IMR-90 (cell line): ENCODE measurements at regions not wholly inside any gene's neighbourhood (a gene's known extent, or its start where the extent isn't known, plus 50 kb on each side); places are given as distances from the start of the nearest gene placed in this dataset.

Experiments used
- BHLHE40 ChIP-seq: fragments of 150-350 bp; IDR thresholded peaks from 2 replicates; pipeline ENCODE4 v1.6.1; 2016; ENCODE audit warnings: mild to moderate bottlenecking, low read depth, low read length
- CEBPB ChIP-seq: IDR thresholded peaks from 2 replicates; pipeline ENCODE4 v1.6.1; 2012; ENCODE audit warnings: low read depth, low read length, improper control_type of control experiment
- CHD1 ChIP-seq: IDR thresholded peaks from 2 replicates; pipeline ENCODE4 v1.6.1; 2012; ENCODE audit warnings: low read depth, low read length, improper control_type of control experiment
- ELK1 ChIP-seq: fragments of 150-350 bp; IDR thresholded peaks from 2 replicates; pipeline ENCODE4 v1.6.1; 2016; ENCODE audit warnings: low read depth, mild to moderate bottlenecking, low read length, moderate library complexity, borderline replicate concordance
- MXI1 ChIP-seq: IDR thresholded peaks from 2 replicates; pipeline ENCODE4 v1.6.1; 2012; ENCODE audit warnings: low read depth, mild to moderate bottlenecking, low read length, moderate library complexity, borderline replicate concordance
- POLR2A ChIP-seq: IDR thresholded peaks from 2 replicates; pipeline ENCODE4 v1.6.1; 2012; ENCODE audit warnings: mild to moderate bottlenecking, low read depth, low read length
- RAD21 ChIP-seq: IDR thresholded peaks from 2 replicates; pipeline ENCODE4 v1.6.1; 2012; ENCODE audit warnings: low read length, improper control_type of control experiment
- RFX5 ChIP-seq: IDR thresholded peaks from 2 replicates; pipeline ENCODE4 v1.8.0; 2012; ENCODE audit warnings: low read depth, mild to moderate bottlenecking, low read length, moderate library complexity
- SMC3 ChIP-seq: fragments of 150-350 bp; IDR thresholded peaks from 2 replicates; pipeline ENCODE4 v1.6.1; 2016; ENCODE audit warnings: low read depth, mild to moderate bottlenecking, antibody characterized with exemption, low read length, moderate library complexity
- TF ChIP-seq, protein P1 (sequence below): conservative IDR thresholded peaks from 2 replicates; pipeline ENCODE4 v1.5.1; 2012; ENCODE audit warnings: mild to moderate bottlenecking, low read depth, low read length, improper control_type of control experiment
- TF ChIP-seq, protein P2 (sequence below): fragments of 150-350 bp; IDR thresholded peaks from 2 replicates; pipeline ENCODE4 v1.6.1; 2017; ENCODE audit warnings: mild to moderate bottlenecking, antibody characterized with exemption, low read length, low read depth

DNA sequence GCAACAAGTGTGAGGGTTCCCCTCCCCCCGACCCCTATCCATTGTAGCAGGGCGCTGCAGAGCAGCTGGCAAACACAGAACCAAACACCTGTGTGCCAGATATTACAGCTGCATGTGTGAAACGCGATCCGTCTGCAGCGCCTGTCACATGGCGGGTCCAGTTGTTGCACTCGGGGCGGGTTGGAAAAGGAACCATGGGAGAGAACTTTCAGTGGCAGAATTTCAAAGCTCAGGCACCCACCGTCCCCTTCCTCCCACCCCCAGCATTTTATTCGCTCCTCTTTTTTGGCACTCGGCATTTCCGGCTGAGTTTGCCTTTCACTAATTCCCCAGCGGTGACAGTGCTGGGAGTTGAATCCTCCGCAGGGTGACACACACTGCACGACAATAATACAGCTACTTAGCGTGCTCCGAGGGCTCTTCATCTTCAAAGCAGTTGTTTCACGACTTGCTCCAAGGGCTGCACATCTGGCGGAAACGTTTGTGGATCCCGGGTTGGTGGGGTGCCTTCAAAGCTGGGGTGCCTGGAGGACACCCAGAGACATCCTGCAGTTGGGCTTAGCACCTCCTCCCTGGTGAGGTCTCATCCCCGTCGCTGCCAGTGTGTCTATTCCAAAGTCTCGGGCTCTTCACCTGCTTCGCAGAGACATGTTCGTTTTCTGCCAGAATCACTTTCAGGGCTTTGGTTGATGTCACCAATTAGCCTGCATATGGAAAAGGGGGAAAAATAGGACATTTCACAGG, 180.7 kb downstream of the ZBTB18 start:
- TF ChIP-seq, protein P1, sequence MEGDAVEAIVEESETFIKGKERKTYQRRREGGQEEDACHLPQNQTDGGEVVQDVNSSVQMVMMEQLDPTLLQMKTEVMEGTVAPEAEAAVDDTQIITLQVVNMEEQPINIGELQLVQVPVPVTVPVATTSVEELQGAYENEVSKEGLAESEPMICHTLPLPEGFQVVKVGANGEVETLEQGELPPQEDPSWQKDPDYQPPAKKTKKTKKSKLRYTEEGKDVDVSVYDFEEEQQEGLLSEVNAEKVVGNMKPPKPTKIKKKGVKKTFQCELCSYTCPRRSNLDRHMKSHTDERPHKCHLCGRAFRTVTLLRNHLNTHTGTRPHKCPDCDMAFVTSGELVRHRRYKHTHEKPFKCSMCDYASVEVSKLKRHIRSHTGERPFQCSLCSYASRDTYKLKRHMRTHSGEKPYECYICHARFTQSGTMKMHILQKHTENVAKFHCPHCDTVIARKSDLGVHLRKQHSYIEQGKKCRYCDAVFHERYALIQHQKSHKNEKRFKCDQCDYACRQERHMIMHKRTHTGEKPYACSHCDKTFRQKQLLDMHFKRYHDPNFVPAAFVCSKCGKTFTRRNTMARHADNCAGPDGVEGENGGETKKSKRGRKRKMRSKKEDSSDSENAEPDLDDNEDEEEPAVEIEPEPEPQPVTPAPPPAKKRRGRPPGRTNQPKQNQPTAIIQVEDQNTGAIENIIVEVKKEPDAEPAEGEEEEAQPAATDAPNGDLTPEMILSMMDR, result no peak
- TF ChIP-seq RFX5, result no peak
- TF ChIP-seq ELK1, result no peak
- TF ChIP-seq POLR2A, result no peak
- no peak for TF ChIP-seq SMC3
- no peak for TF ChIP-seq CHD1
- no peak for TF ChIP-seq MXI1
- TF ChIP-seq BHLHE40, result no peak
- TF ChIP-seq, protein P2, sequence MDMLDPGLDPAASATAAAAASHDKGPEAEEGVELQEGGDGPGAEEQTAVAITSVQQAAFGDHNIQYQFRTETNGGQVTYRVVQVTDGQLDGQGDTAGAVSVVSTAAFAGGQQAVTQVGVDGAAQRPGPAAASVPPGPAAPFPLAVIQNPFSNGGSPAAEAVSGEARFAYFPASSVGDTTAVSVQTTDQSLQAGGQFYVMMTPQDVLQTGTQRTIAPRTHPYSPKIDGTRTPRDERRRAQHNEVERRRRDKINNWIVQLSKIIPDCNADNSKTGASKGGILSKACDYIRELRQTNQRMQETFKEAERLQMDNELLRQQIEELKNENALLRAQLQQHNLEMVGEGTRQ, result no peak
- no peak for TF ChIP-seq CEBPB
- TF ChIP-seq RAD21, result no peak
